ENCODE measurements at regions not wholly inside any gene's neighbourhood (a gene's known extent, or its start where the extent isn't known, plus 50 kb on each side); places are given as distances from the start of the nearest gene placed in this dataset.
"Not testable (repeated sequence)": the region's sequence is repeated elsewhere in the genome, so short reads cannot be mapped to it uniquely, and the experiment has no call there.

GRCh38 chr2:187774551-187775071 is 220.4 kb upstream of the TFPI start:
- no peak for DNase-seq (ENCODE audit: extremely low read depth, low read depth)

- no peak for DNase-seq (ENCODE audit: extremely low read depth, low read depth)
Measured at GRCh38 chr2:187775196-187775595, 221.0 kb upstream of the TFPI start.

GRCh38 chr2:187775651-187776050 is 221.4 kb upstream of the TFPI start:
- DNase-seq (ENCODE audit: extremely low read depth, low read depth), result no peak

- no peak for DNase-seq (ENCODE audit: extremely low read depth, low read depth)
Measured at GRCh38 chr2:187782301-187782700, 228.1 kb upstream of the TFPI start.

- DNase-seq (ENCODE audit: extremely low read depth, low read depth), result no peak
Measured at GRCh38 chr2:187783446-187783845, 229.2 kb upstream of the TFPI start.

- not testable (repeated sequence) for DNase-seq (ENCODE audit: extremely low read depth, low read depth)
Measured at GRCh38 chr2:187784138-187784537, 229.9 kb upstream of the TFPI start.

GRCh38 chr2:187799601-187800000 is 245.4 kb upstream of the TFPI start:
- no peak for DNase-seq (ENCODE audit: extremely low read depth, low read depth)

- DNase-seq (ENCODE audit: extremely low read depth, low read depth), result no peak
Measured at GRCh38 chr2:187803816-187804215, 249.6 kb upstream of the TFPI start.

- no peak for DNase-seq (ENCODE audit: extremely low read depth, low read depth)
Measured at GRCh38 chr2:187815113-187815512, 260.9 kb upstream of the TFPI start.

GRCh38 chr2:187819624-187820023 is 265.4 kb upstream of the TFPI start:
- no peak for DNase-seq (ENCODE audit: extremely low read depth, low read depth)

GRCh38 chr2:187825108-187825507 is 270.9 kb upstream of the TFPI start:
- no peak for DNase-seq (ENCODE audit: extremely low read depth, low read depth)

GRCh38 chr2:187826023-187826422 is 271.8 kb upstream of the TFPI start:
- no peak for DNase-seq (ENCODE audit: extremely low read depth, low read depth)

GRCh38 chr2:187834787-187835186 is 280.6 kb upstream of the TFPI start:
- DNase-seq (ENCODE audit: extremely low read depth, low read depth), result no peak

GRCh38 chr2:187838690-187839089 is 284.5 kb upstream of the TFPI start:
- no peak for DNase-seq (ENCODE audit: extremely low read depth, low read depth)

- DNase-seq (ENCODE audit: extremely low read depth, low read depth), result no peak
Measured at GRCh38 chr2:187842315-187842714, 288.1 kb upstream of the TFPI start.

- peak; percentile 62 for DNase-seq (ENCODE audit: extremely low read depth, low read depth)
Measured at GRCh38 chr2:187842978-187843847, 289.0 kb upstream of the TFPI start.

GRCh38 chr2:187847245-187848208 is 293.3 kb upstream of the TFPI start:
- DNase-seq (ENCODE audit: extremely low read depth, low read depth), result no peak

GRCh38 chr2:187851955-187852561 is 297.8 kb upstream of the TFPI start:
- DNase-seq (ENCODE audit: extremely low read depth, low read depth), result no peak

GRCh38 chr2:187853381-187853791 is 299.2 kb upstream of the TFPI start:
- no peak for DNase-seq (ENCODE audit: extremely low read depth, low read depth)

- no peak for DNase-seq (ENCODE audit: extremely low read depth, low read depth)
Measured at GRCh38 chr2:187854801-187855200, 300.6 kb upstream of the TFPI start.

- no peak for DNase-seq (ENCODE audit: extremely low read depth, low read depth)
Measured at GRCh38 chr2:187855689-187856088, 301.5 kb upstream of the TFPI start.
